Stimulated activated naive B cell treated with anti-CD40 and anti-IgM and Interleukin-4, amounts not matched to agents 10 μg/mL and 1 μg/mL and 100 μg/mL, for 72 hours (primary cell): ENCODE measurements at regions not wholly inside any gene's neighbourhood (a gene's known extent, or its start where the extent isn't known, plus 50 kb on each side); places are given as distances from the start of the nearest gene placed in this dataset.

Experiments used
- ATAC-seq, 2 donors: fragments of 150-1000 bp; cut with Tn5 transposase; replicated peaks; 2 replicates each; pipeline ENCODE4 v1.10.0; 2021; ENCODE audit warnings: moderate library complexity in 1 of 2
- DNase-seq: peaks from one replicate; pipeline ENCODE4 v3.0.0; 2021
- H3K27ac Mint-ChIP-seq: one replicate; pipeline ENCODE4 v1.8.0; 2022; ENCODE audit warnings: mild to moderate bottlenecking, mixed read lengths
- H3K27me3 Mint-ChIP-seq, 2 donors: one replicate each; pipeline ENCODE4 v1.8.0; 2022; ENCODE audit warnings: mixed read lengths in 2 of 2
- H3K36me3 Mint-ChIP-seq, 2 donors: one replicate each; pipeline ENCODE4 v1.8.0; 2022; ENCODE audit warnings: mixed read lengths in 2 of 2, mild to moderate bottlenecking in 1 of 2
- H3K4me1 Mint-ChIP-seq, 2 donors: one replicate each; pipeline ENCODE4 v1.8.0; 2022; ENCODE audit warnings: mixed read lengths in 2 of 2, mild to moderate bottlenecking in 1 of 2
- H3K4me3 Mint-ChIP-seq, 2 donors: one replicate each; pipeline ENCODE4 v1.8.0; 2022; ENCODE audit warnings: mild to moderate bottlenecking in 2 of 2, mixed read lengths in 2 of 2, moderate library complexity in 1 of 2
- H3K9me3 Mint-ChIP-seq, 2 donors: one replicate each; pipeline ENCODE4 v1.8.0; 2022; ENCODE audit warnings: mixed read lengths in 2 of 2, mild to moderate bottlenecking in 1 of 2

DNA sequence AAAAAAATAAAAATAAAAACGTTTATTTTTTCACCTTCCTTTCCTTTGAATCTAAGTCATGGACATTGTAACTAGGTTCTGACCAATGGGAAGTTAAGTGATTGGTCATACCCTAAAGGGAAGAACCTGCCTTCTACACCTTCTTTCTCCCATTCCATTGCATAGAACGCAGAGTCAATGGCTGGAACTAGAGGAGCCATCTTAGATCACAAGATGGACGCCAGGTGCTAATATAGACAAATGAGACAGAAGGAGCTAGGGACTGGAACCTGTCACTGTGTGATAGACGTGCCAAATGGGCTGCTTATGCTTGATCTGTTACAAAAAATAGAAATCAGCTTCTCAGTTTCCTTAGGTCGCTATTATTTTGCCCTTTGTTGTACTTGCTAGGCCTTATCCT lies 606.6 kb downstream of the MED13L start:
- Mint-ChIP-seq H3K27ac (no peak overlapping the region), H3K36me3 (no peaks in the 10 kb centered on the region), H3K27me3 (no peaks in the 10 kb centered on the region), H3K9me3 (peaks cover 6 to 8% of the 10 kb centered on the region in 2 donors), H3K4me3 (no peak overlapping the region), H3K4me1 (no peaks in the 10 kb centered on the region)
- DNase-seq = no peak
- ATAC-seq = no peak

DNA sequence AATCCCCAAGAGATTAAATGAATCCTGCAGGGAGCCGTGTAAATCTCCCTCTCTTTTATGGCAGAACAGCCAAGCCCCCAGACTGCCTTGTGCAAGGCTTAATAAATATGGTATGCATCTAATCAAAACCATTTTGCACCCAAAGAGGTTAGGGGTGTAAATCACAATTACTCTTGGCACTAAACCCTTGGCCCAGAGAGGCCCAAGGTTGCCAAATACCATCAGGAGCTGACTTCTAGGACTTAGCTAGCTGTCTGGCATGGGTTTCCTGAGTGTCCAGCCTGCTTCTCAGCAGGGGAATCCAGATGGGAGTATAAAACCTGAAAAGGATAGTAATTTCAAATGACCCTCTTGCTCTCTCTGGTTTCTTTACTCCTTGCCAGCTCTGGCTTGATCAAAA lies 610.4 kb downstream of the MED13L start:
- peaks cover 0 to 6% of the 10 kb centered on the region in 2 donors for H3K9me3 Mint-ChIP-seq
- H3K4me3 Mint-ChIP-seq = no peak overlapping the region
- no peaks in the 10 kb centered on the region for H3K36me3 Mint-ChIP-seq
- no peaks in the 10 kb centered on the region for H3K27me3 Mint-ChIP-seq
- ATAC-seq (no peak), DNase-seq (no peak)
- no peak overlapping the region for H3K27ac Mint-ChIP-seq
- H3K4me1 Mint-ChIP-seq = no peaks in the 10 kb centered on the region

DNA sequence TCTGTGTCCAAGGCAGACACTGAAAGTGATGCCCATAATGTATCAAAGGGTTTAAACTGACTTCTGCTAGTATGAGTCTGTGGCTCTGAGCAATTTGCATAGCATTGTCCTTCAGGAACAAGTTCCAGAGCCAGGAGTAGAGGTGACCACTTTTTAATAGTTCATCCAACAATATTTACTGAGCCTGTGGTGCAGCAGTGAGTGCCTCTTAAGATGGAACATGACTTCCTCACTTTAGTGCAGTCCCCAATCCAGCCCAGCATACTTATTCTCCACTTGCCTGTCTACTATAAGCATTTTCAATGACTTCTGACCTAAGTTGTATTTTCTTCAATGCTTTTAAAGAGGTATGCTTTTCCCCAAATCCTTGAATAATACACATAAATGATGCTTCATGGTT lies 611.3 kb downstream of the MED13L start:
- Mint-ChIP-seq H3K27me3 (no peaks in the 10 kb centered on the region), H3K36me3 (no peaks in the 10 kb centered on the region), H3K9me3 (peaks cover 0 to 5% of the 10 kb centered on the region in 2 donors), H3K4me3 (no peak overlapping the region), H3K4me1 (no peaks in the 10 kb centered on the region), H3K27ac (no peak overlapping the region)
- DNase-seq (no peak), ATAC-seq (no peak)

GRCh38 chr12:115661112-115661511 lies 616.4 kb downstream of the MED13L start:
- Mint-ChIP-seq H3K4me1 (no peaks in the 10 kb centered on the region), H3K9me3 (peaks cover 0 to 3% of the 10 kb centered on the region in 2 donors), H3K4me3 (no peak overlapping the region), H3K27me3 (peaks cover 13 to 16% of the 10 kb centered on the region in 2 donors), H3K27ac (no peak overlapping the region), H3K36me3 (no peaks in the 10 kb centered on the region)
- no peak for ATAC-seq
- no peak for DNase-seq

- H3K4me3 Mint-ChIP-seq = no peak overlapping the region
- no peak overlapping the region for H3K27ac Mint-ChIP-seq
- DNase-seq = no peak
- no peak for ATAC-seq
- H3K9me3 Mint-ChIP-seq = peaks cover 0 to 3% of the 10 kb centered on the region in 2 donors
- H3K36me3 Mint-ChIP-seq = no peaks in the 10 kb centered on the region
- peaks cover 13 to 16% of the 10 kb centered on the region in 2 donors for H3K27me3 Mint-ChIP-seq
- H3K4me1 Mint-ChIP-seq = no peaks in the 10 kb centered on the region
These were observed 617.2 kb downstream of the MED13L start for GRCh38 chr12:115660211-115660805.

- no peak for ATAC-seq
- Mint-ChIP-seq H3K4me3 (no peak overlapping the region), H3K27me3 (peaks cover 13 to 16% of the 10 kb centered on the region in 2 donors), H3K27ac (no peak overlapping the region), H3K4me1 (no peaks in the 10 kb centered on the region), H3K36me3 (no peaks in the 10 kb centered on the region), H3K9me3 (peaks cover 0 to 5% of the 10 kb centered on the region in 2 donors)
- DNase-seq = no peak
These were observed 618.1 kb downstream of the MED13L start for GRCh38 chr12:115659422-115659821.

DNA sequence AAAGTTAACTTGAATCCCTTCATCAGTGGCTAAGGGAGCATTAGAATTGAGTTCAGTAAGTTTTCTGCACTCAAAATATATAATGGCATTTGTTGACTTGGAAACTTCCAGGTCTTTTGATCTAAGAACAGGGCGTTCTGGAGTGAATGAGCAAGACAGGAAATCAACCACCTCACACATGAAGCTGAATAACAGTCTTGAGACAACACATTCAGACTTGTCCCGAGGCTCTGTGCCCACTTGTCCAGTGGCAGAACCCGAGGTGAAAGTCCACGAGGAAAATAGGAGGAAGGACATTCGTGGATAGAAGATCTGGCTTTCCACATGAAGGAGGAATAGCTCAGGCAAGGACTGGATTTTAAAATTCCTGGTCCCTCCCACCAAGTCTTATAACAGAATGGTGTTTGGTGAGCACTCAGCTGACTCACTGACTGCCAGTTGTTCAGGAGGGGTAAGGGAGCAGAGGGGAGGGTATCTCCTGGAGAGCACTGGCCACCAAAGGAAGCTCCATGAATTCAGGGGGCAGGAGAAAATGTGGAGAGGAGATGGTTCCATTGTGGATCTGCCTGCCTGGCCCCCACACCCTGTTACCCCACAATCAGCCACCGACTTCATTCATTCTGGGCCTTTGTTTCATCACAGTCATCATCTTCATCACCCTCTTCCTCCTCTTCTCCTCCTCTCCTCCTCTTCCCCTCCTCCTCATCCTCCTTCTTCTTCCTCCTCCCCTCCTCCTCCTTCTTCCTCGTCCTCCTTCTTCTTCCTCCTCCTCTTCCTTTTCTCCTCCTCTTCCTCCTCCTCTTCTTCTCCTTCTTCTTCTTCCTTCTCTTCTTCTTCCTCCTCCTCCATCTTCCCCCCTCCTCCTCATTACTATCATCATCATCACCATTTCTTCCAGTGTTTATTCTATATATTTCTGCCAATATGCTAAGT lies 620.1 kb downstream of the MED13L start:
- Mint-ChIP-seq H3K27me3 (peaks cover 13 to 16% of the 10 kb centered on the region in 2 donors), H3K27ac (no peak overlapping the region), H3K9me3 (peaks cover 0 to 5% of the 10 kb centered on the region in 2 donors), H3K4me3 (no peak overlapping the region), H3K4me1 (no peaks in the 10 kb centered on the region), H3K36me3 (no peaks in the 10 kb centered on the region)
- ATAC-seq (no peak), DNase-seq (no peak)

- no peak for DNase-seq
- Mint-ChIP-seq H3K9me3 (peaks cover 5 to 9% of the 10 kb centered on the region in 2 donors), H3K27me3 (peaks cover 10 to 12% of the 10 kb centered on the region in 2 donors), H3K4me3 (no peak overlapping the region), H3K27ac (no peak overlapping the region), H3K4me1 (no peaks in the 10 kb centered on the region), H3K36me3 (no peaks in the 10 kb centered on the region)
- no peak for ATAC-seq
These were observed 627.5 kb downstream of the MED13L start for GRCh38 chr12:115650026-115650425.

DNA sequence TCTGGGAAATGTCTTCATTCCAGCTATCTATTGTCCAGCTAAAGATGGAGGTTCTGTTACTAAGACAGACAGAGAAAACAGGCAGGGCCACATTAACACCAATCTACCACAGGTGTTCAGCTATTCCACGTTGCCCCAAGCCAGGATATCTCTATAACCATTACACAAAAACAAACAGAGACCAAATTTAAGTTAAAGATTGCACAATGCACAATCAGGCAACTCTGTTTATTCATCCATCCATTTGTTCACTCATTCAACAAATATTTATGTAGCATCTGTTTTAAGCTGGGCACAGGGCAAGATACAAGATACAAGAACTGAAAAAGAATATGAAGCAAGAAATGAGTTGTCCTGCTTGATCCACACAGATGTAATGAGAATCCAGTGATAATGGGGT lies 629.0 kb downstream of the MED13L start:
- peaks cover 3 to 9% of the 10 kb centered on the region in 2 donors for H3K9me3 Mint-ChIP-seq
- H3K27me3 Mint-ChIP-seq = peaks cover 10 to 12% of the 10 kb centered on the region in 2 donors
- no peak overlapping the region for H3K4me3 Mint-ChIP-seq
- no peaks in the 10 kb centered on the region for H3K4me1 Mint-ChIP-seq
- DNase-seq = no peak
- H3K27ac Mint-ChIP-seq = no peak overlapping the region
- ATAC-seq = no peak
- H3K36me3 Mint-ChIP-seq = no peaks in the 10 kb centered on the region

DNA sequence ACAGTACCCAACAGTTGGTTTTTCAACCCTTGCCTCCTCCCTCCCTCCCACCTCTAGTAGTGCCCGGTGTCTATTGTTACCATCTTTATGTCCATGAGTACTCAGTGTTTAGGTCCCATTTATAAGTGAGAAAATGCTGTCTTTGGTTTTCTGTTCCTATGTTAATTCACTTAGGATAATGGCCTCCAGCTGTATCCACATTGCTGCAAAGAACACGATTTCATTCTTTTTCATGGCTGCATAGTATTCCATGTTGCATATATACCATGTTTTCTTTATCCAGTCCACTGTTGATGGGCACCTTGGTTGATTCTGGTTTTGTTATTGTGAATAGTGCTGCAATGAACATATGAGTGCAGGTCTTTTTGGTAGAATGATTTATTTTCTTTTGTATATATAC lies 631.3 kb downstream of the MED13L start:
- Mint-ChIP-seq H3K4me3 (no peak overlapping the region), H3K36me3 (no peaks in the 10 kb centered on the region), H3K9me3 (peaks cover 5 to 9% of the 10 kb centered on the region in 2 donors), H3K27me3 (peaks cover 6 to 18% of the 10 kb centered on the region in 2 donors), H3K4me1 (no peaks in the 10 kb centered on the region), H3K27ac (no peak overlapping the region)
- ATAC-seq = no peak
- DNase-seq = no peak

DNA sequence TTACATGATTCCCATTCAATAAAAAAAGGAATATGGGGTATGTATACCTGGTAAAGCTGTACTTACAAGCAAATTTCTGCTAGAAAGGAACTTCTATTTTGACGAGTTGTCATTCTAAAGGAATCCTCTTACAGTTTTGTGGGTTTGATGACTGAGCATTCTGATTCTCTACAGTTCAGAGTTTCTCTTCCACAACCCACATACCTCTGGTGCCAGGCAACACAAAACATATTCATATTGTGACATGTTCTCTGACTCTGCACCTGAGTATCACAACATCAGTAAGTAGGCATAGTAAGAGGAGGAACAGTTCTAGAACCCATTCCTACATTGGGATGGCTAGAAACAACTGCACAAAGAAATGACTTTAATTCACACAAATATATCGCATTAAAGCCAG lies 636.6 kb downstream of the MED13L start:
- no peaks in the 10 kb centered on the region for H3K36me3 Mint-ChIP-seq
- ATAC-seq (no peak), DNase-seq (no peak)
- no peaks in the 10 kb centered on the region for H3K4me1 Mint-ChIP-seq
- H3K27me3 Mint-ChIP-seq = peaks cover 0 to 12% of the 10 kb centered on the region in 2 donors
- H3K27ac Mint-ChIP-seq = no peak overlapping the region
- peaks cover 0 to 3% of the 10 kb centered on the region in 2 donors for H3K9me3 Mint-ChIP-seq
- no peak overlapping the region for H3K4me3 Mint-ChIP-seq

- H3K27me3 Mint-ChIP-seq = peaks cover 0 to 12% of the 10 kb centered on the region in 2 donors
- ATAC-seq = no peak
- no peak for DNase-seq
- H3K4me1 Mint-ChIP-seq = no peaks in the 10 kb centered on the region
- H3K36me3 Mint-ChIP-seq = no peaks in the 10 kb centered on the region
- no peak overlapping the region for H3K27ac Mint-ChIP-seq
- H3K4me3 Mint-ChIP-seq = no peak overlapping the region
- peaks cover 0 to 5% of the 10 kb centered on the region in 2 donors for H3K9me3 Mint-ChIP-seq
These were observed 637.9 kb downstream of the MED13L start for GRCh38 chr12:115639648-115640012.

DNA sequence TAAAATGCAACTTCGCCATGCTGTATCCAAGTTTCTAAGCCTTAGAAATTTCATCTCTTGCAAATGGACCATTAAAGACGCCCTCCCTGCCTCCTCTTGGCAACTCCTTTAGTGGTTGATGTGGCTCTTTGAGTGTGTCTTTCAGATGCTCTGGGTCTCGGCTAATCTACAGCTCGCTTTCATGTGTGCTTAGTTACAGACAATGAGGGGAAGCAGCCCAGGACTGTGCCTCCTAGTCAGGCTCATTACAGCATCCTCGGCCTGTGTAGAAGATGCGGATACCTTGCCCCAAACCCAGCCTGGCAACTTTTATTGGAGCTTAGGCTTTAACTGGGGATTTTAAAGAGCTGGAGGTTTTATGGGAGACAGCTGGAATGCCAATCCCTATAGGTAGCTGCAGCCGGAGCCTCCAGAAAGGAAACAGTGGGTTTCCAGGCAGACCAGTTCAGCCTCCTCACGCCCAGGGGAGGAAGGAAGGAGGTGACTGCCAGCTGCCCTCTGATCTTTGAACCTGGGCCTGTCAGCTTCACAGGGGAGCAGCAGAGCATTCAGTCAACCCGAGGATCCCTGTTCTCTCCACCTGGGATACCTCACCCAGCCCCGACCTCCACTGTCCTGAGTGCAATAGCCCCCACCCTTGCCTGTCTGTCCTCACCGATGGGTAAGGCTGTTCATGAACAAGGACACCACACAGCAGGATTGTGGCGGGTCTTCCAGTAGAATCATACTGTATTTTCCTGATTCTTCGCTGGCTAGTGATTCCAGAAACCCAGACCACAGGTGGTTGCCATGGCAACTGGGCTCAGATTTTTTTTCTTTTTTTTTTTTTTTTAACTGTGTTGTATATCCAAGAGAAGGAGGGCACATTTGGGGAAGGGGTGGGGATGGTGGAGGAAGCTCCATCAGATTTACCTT lies 638.5 kb downstream of the MED13L start:
- no peak overlapping the region for H3K4me3 Mint-ChIP-seq
- ATAC-seq = no peak
- H3K27me3 Mint-ChIP-seq = peaks cover 0 to 12% of the 10 kb centered on the region in 2 donors
- DNase-seq = no peak
- no peak overlapping the region for H3K27ac Mint-ChIP-seq
- peaks cover 0 to 5% of the 10 kb centered on the region in 2 donors for H3K9me3 Mint-ChIP-seq
- H3K36me3 Mint-ChIP-seq = no peaks in the 10 kb centered on the region
- no peaks in the 10 kb centered on the region for H3K4me1 Mint-ChIP-seq

GRCh38 chr12:115636546-115636945 lies 640.9 kb downstream of the MED13L start:
- Mint-ChIP-seq H3K27ac (no peak overlapping the region), H3K4me3 (no peak overlapping the region), H3K9me3 (peaks cover 0 to 4% of the 10 kb centered on the region in 2 donors), H3K4me1 (no peaks in the 10 kb centered on the region), H3K36me3 (no peaks in the 10 kb centered on the region), H3K27me3 (no peaks in the 10 kb centered on the region)
- ATAC-seq = no peak
- DNase-seq = no peak
